Activated T-cell treated with anti-CD3 and anti-CD28 coated beads, Interleukin-2, amount 50 U/mL, for 4 hours (primary cell): ENCODE measurements at regions not wholly inside any gene's neighbourhood (a gene's known extent, or its start where the extent isn't known, plus 50 kb on each side); places are given as distances from the start of the nearest gene placed in this dataset.

Experiments used
- ATAC-seq, 2 donors: fragments of 200-7000 bp; cut with Tn5 transposase; one replicate each; pipeline ENCODE4 v1.10.0; 2021
- DNase-seq: peaks from one replicate; pipeline ENCODE4 v3.0.0-alpha.2; 2020
- H3K27me3 Mint-ChIP-seq: one replicate; pipeline ENCODE4 v1.8.0; 2021; ENCODE audit warnings: low read depth, mixed read lengths
- H3K36me3 Mint-ChIP-seq: one replicate; pipeline ENCODE4 v1.8.0; 2022; ENCODE audit warnings: mixed read lengths; ENCODE audit not compliant: insufficient read depth
- H3K4me1 Mint-ChIP-seq: one replicate; pipeline ENCODE4 v1.8.0; 2021; ENCODE audit warnings: low read depth, mixed read lengths
- H3K4me3 Mint-ChIP-seq: one replicate; pipeline ENCODE4 v1.8.0; 2021; ENCODE audit warnings: mild to moderate bottlenecking, moderate library complexity, mixed read lengths
- H3K9me3 Mint-ChIP-seq: one replicate; pipeline ENCODE4 v1.8.0; 2021; ENCODE audit warnings: mixed read lengths

- Mint-ChIP-seq H3K4me3 (no peak overlapping the region), H3K9me3 (no peaks in the 10 kb centered on the region), H3K4me1 (no peaks in the 10 kb centered on the region), H3K36me3 (no peaks in the 10 kb centered on the region), H3K27me3 (peaks cover 12% of the 10 kb centered on the region)
- no peak for DNase-seq
- no peak for ATAC-seq
These were observed 300.0 kb upstream of the IRX3 start for GRCh38 chr16:54586474-54587175.

DNA sequence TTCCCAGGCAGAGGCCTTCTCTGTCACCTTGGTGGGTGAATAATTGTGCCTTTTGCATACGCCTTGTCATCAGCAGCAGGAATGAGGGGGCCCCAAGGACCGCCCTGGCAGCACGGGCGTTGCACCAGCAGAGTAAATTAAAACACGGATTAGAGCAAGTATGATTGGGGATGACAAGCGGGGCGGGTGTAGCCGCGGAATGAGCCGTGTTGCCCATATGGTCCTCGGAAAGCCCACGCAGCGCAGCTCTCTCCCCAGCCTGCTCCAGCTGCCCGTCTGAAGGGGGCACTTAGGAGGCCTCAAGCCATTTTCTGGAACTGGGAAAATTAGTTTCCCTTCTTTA lies 299.4 kb upstream of the IRX3 start:
- H3K9me3 Mint-ChIP-seq = no peaks in the 10 kb centered on the region
- H3K36me3 Mint-ChIP-seq = no peaks in the 10 kb centered on the region
- H3K27me3 Mint-ChIP-seq = peaks cover 9% of the 10 kb centered on the region
- no peak overlapping the region for H3K4me3 Mint-ChIP-seq
- DNase-seq (no peak), ATAC-seq (no peak)
- H3K4me1 Mint-ChIP-seq = no peaks in the 10 kb centered on the region

- no peaks in the 10 kb centered on the region for H3K9me3 Mint-ChIP-seq
- H3K36me3 Mint-ChIP-seq = no peaks in the 10 kb centered on the region
- no peaks in the 10 kb centered on the region for H3K4me1 Mint-ChIP-seq
- DNase-seq (no peak), ATAC-seq (no peak)
- no peak overlapping the region for H3K4me3 Mint-ChIP-seq
- H3K27me3 Mint-ChIP-seq = peaks cover 9% of the 10 kb centered on the region
These were observed 298.8 kb upstream of the IRX3 start for GRCh38 chr16:54585094-54585997.

DNA sequence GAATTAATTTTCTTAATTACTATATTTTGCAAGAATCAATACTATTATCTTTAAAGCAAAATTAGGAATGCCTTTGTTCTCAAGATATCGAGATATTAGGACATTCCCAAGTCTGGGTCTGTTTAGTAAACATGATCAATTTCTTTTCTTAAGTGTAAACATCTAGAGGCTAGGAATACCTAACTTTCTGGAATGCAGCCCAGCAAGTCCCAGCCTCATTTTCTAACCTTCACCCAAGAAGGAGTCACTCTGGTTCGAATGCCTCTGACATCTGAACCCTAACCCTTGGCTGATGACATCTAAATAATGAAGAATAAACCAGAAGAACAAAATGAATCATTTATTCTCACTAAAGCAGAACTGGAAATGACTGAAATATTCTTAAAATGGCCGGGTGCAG lies 297.5 kb upstream of the IRX3 start:
- H3K4me1 Mint-ChIP-seq = no peaks in the 10 kb centered on the region
- no peaks in the 10 kb centered on the region for H3K36me3 Mint-ChIP-seq
- H3K9me3 Mint-ChIP-seq = no peaks in the 10 kb centered on the region
- H3K27me3 Mint-ChIP-seq = peaks cover 10% of the 10 kb centered on the region
- H3K4me3 Mint-ChIP-seq = no peak overlapping the region
- ATAC-seq = no peak
- DNase-seq = no peak

- Mint-ChIP-seq H3K27me3 (peaks cover 13% of the 10 kb centered on the region), H3K4me1 (no peaks in the 10 kb centered on the region), H3K36me3 (no peaks in the 10 kb centered on the region), H3K4me3 (no peak overlapping the region), H3K9me3 (no peaks in the 10 kb centered on the region)
- ATAC-seq (no peak), DNase-seq (no peak)
These were observed 296.2 kb upstream of the IRX3 start for GRCh38 chr16:54582631-54583250.

- H3K4me1 Mint-ChIP-seq = no peaks in the 10 kb centered on the region
- peaks cover 28% of the 10 kb centered on the region for H3K27me3 Mint-ChIP-seq
- H3K36me3 Mint-ChIP-seq = no peaks in the 10 kb centered on the region
- no peak overlapping the region for H3K4me3 Mint-ChIP-seq
- ATAC-seq (no peak), DNase-seq (no peak)
- H3K9me3 Mint-ChIP-seq = no peaks in the 10 kb centered on the region
These were observed 292.6 kb upstream of the IRX3 start for GRCh38 chr16:54579106-54579728.

DNA sequence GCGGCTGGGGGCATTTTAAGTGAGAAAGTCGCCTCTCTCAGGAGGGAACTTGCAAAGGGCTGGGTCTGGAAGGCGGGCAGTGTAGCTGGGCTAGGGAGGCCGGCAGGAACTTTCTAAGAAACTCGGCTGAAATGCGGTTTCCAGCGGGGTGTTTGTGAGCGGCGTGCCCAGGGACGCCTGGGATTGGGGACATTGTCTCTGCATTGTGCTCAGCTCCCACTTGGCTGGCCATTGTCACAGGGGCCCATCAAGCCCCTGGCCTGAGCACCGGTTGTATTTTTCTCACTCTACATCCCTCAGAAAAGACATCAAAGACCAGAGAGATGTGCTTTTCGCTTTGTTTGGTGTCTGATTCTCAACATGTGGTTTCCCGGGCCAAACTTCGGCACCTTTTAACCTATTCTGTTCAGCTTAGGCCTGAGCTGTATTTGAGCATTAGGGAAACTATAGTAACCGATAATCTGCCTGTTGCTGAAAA lies 291.1 kb upstream of the IRX3 start:
- no peak for ATAC-seq
- Mint-ChIP-seq H3K36me3 (no peaks in the 10 kb centered on the region), H3K27me3 (peaks cover 28% of the 10 kb centered on the region), H3K4me3 (no peak overlapping the region), H3K9me3 (no peaks in the 10 kb centered on the region), H3K4me1 (no peaks in the 10 kb centered on the region)
- DNase-seq = no peak

GRCh38 chr16:54576785-54577184 lies 290.2 kb upstream of the IRX3 start:
- Mint-ChIP-seq H3K9me3 (no peaks in the 10 kb centered on the region), H3K4me1 (no peaks in the 10 kb centered on the region), H3K36me3 (no peaks in the 10 kb centered on the region), H3K4me3 (no peak overlapping the region), H3K27me3 (peaks cover 28% of the 10 kb centered on the region)
- ATAC-seq = no peak
- DNase-seq = no peak

DNA sequence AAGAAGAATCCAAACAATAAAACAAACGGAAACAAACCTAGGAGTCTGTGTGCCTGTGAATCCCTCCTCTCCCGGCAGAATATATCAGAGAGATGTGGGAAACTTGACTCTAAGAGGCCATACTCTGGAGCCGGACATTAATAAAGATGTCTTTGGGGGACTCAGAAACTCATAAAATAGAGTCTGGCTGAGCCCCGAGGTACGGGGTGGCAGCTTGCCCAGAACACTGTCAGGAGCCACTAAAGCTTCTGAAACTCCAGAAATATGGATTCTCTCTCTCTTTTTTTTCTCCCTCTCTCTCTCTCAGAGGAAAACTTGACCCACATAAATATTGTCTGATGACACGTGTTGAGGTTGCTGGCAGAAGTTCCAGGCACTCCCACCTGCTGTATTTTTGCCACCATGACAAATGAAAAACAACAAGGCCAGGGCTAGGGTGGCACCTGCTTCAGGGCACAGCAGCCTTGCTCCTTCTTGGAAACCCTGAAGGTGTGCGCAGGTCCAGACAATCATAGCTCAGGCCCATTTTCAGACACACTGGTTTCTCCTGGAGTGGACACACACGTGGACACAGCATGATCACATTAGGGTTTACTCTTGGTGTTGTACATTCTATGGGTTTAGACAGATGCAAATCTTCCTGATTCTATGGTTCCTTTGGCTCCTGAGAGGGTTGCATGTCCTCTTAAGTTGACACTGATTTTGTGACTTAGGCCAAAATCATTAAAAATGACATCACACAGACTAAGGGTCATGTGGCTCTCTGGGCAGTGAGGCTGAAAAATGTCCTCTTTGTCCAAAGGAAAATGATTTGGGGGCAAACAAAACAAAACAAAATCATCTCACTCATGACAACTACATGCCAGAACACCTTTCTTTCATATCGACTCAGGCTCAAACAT lies 282.6 kb upstream of the IRX3 start:
- Mint-ChIP-seq H3K27me3 (no peaks in the 10 kb centered on the region), H3K4me3 (no peak overlapping the region), H3K9me3 (no peaks in the 10 kb centered on the region), H3K4me1 (no peaks in the 10 kb centered on the region), H3K36me3 (no peaks in the 10 kb centered on the region)
- DNase-seq (no peak), ATAC-seq (no peak)

DNA sequence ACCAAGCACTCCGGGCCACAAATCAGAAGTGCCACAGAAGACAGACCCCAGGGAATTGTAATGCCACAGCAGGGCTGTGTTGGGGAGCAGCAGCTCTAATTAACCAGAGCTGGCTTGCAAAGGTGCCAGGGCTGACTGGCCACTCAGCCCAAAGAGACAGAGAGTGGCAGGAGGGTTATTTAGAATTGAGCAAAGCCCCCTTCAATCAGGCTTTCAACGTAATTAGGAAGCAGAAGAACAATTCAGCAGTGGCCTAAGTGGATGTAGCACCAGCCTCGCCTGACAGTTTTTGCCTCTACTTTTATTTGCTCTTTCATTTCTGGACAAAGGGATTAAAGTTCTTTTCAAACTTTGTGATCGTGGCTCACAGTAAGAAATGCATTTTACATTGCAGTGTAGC lies 278.3 kb upstream of the IRX3 start:
- H3K36me3 Mint-ChIP-seq = no peaks in the 10 kb centered on the region
- no peaks in the 10 kb centered on the region for H3K27me3 Mint-ChIP-seq
- H3K4me1 Mint-ChIP-seq = no peaks in the 10 kb centered on the region
- DNase-seq (no peak), ATAC-seq (no peak)
- no peak overlapping the region for H3K4me3 Mint-ChIP-seq
- no peaks in the 10 kb centered on the region for H3K9me3 Mint-ChIP-seq

GRCh38 chr16:54554581-54554980 lies 268.0 kb upstream of the IRX3 start:
- DNase-seq (no peak), ATAC-seq (no peak)
- peaks cover 7% of the 10 kb centered on the region for H3K9me3 Mint-ChIP-seq
- no peaks in the 10 kb centered on the region for H3K36me3 Mint-ChIP-seq
- H3K27me3 Mint-ChIP-seq = no peaks in the 10 kb centered on the region
- no peak overlapping the region for H3K4me3 Mint-ChIP-seq
- H3K4me1 Mint-ChIP-seq = no peaks in the 10 kb centered on the region

- Mint-ChIP-seq H3K36me3 (no peaks in the 10 kb centered on the region), H3K4me1 (no peaks in the 10 kb centered on the region), H3K9me3 (peaks cover 2% of the 10 kb centered on the region)
These were observed 261.7 kb upstream of the IRX3 start for GRCh38 chr16:54548281-54548680.

DNA sequence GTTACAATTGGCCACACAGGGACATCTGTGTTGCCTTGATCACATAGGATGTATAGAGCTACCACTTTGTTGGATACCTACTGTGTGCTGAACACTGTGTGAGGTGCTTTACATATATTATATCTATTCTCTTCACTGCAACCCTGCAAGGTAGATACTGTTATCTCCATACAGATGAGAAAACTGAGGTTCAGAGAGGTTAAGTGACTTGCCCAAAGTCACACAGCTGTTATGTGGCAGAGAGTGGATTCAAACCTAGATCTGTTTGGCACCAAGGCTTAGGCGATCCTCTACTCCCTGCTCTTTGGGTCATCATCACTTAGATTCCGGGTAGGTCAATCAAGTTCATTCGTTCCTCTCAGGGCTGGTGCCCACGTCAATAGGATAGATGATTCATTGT lies 260.5 kb upstream of the IRX3 start:
- no peaks in the 10 kb centered on the region for H3K4me1 Mint-ChIP-seq
- H3K9me3 Mint-ChIP-seq = peaks cover 2% of the 10 kb centered on the region
- ATAC-seq (no peak), DNase-seq (no peak)
- no peaks in the 10 kb centered on the region for H3K27me3 Mint-ChIP-seq
- no peaks in the 10 kb centered on the region for H3K36me3 Mint-ChIP-seq
- H3K4me3 Mint-ChIP-seq = no peak overlapping the region

More at GRCh38 chr16:54548281-54548680, 261.7 kb upstream of the IRX3 start:
- Mint-ChIP-seq H3K4me3 (no peak overlapping the region), H3K27me3 (no peaks in the 10 kb centered on the region)
- ATAC-seq (no peak), DNase-seq (no peak)
